Liver (tissue), 3 donors: ENCODE measurements at regions not wholly inside any gene's neighbourhood (a gene's known extent, or its start where the extent isn't known, plus 50 kb on each side); places are given as distances from the start of the nearest gene placed in this dataset.

ENCODE experiments used
- CTCF ChIP-seq: fragments of 150-350 bp; IDR thresholded peaks from 2 replicates; pipeline ENCODE4 v1.5.1; 2017; ENCODE audit warnings: improper control_type of control experiment, low read depth, low read length; ENCODE audit not compliant: missing input control
- FOXA2 ChIP-seq: IDR thresholded peaks from 2 replicates; pipeline ENCODE4 v1.6.1; 2016; ENCODE audit warnings: antibody characterized with exemption
- GABPA ChIP-seq, 2 donors: IDR thresholded peaks in 1 of 2; conservative IDR thresholded peaks in 1 of 2; 2 replicates each; pipeline ENCODE4 v1.6.1; 2016; ENCODE audit warnings: antibody characterized with exemption in 2 of 2, mild to moderate bottlenecking in 1 of 2, moderate library complexity in 1 of 2
- HNF4A ChIP-seq, 2 donors: conservative IDR thresholded peaks; 2 replicates each; pipeline ENCODE4 v1.6.1; 2016; ENCODE audit warnings: antibody characterized with exemption in 2 of 2, mild to moderate bottlenecking in 2 of 2
- HNF4G ChIP-seq: IDR thresholded peaks from 2 replicates; pipeline ENCODE4 v1.6.1; 2016; ENCODE audit warnings: antibody characterized with exemption
- MAX ChIP-seq: IDR thresholded peaks from 2 replicates; pipeline ENCODE4 v1.6.1; 2016; ENCODE audit warnings: antibody characterized with exemption
- NR2F2 ChIP-seq: IDR thresholded peaks from 2 replicates; pipeline ENCODE4 v1.6.1; 2016; ENCODE audit warnings: antibody characterized with exemption
- RAD21 ChIP-seq, 2 donors: IDR thresholded peaks; 2 replicates each; pipeline ENCODE4 v1.6.1; 2016; ENCODE audit warnings: antibody characterized with exemption in 2 of 2, mild to moderate bottlenecking in 2 of 2
- REST ChIP-seq: IDR thresholded peaks from 2 replicates; pipeline ENCODE4 v1.6.1; 2016; ENCODE audit warnings: antibody characterized with exemption, mild to moderate bottlenecking
- SP1 ChIP-seq: IDR thresholded peaks from 2 replicates; pipeline ENCODE4 v1.6.1; 2018; ENCODE audit warnings: antibody characterized with exemption, mild to moderate bottlenecking
- TAF1 ChIP-seq: conservative IDR thresholded peaks from 2 replicates; pipeline ENCODE4 v1.6.1; 2016; ENCODE audit warnings: antibody characterized with exemption, mild to moderate bottlenecking
- donor health status: healthy.
- donor health status: healthy.

- no peak for TF ChIP-seq CTCF
- TF ChIP-seq RAD21 (IDR thresholded peaks at IDR 0.05), result no peak
- no peak for TF ChIP-seq TAF1
- no peak for TF ChIP-seq REST
- no peak for TF ChIP-seq SP1
- no peak for TF ChIP-seq MAX
- TF ChIP-seq GABPA (IDR thresholded peaks at IDR 0.05 in 1 of 2, conservative IDR thresholded peaks at IDR 0.05 in 1 of 2), result no peak
- TF ChIP-seq NR2F2, result no peak
- no peak for TF ChIP-seq HNF4G
- TF ChIP-seq HNF4A (conservative IDR thresholded peaks at IDR 0.05), result no peak
- TF ChIP-seq FOXA2, result no peak
Observed at GRCh38 chr11:90564531-90564930, 341.7 kb upstream of the CHORDC1 start.
